ENCODE measurements at regions not wholly inside any gene's neighbourhood (a gene's known extent, or its start where the extent isn't known, plus 50 kb on each side); places are given as distances from the start of the nearest gene placed in this dataset.

- Histone ChIP-seq H3K4me2 (ENCODE audit: insufficient read depth in 1 of 2, low read depth in 2 of 2, low read length in 2 of 2) (no peak overlapping the region), H2BK15ac (ENCODE audit: low read length) (no peak overlapping the region), H2BK120ac (replicated peaks; ENCODE audit: low read depth, low read length) (no peak overlapping the region), H3K4me1 (replicated peaks in 1 of 4; ENCODE audit: control insufficient read depth in 3 of 4, insufficient read depth in 4 of 4, low read length in 3 of 4) (peaks cover 0 to 1% (median 0%) of the 10 kb centered on the region in 4 experiments; a peak in 1 of 7 replicates), H3K18ac (ENCODE audit: extremely low read depth, low read length) (no peak overlapping the region; the same call in 1 of the 2 replicates), H3K36me3 (ENCODE audit: control insufficient read depth in 2 of 4, insufficient read depth in 4 of 4, low read length in 3 of 4) (no peaks in the 10 kb centered on the region), H3K79me1 (ENCODE audit: low read depth, low read length) (no peaks in the 10 kb centered on the region), H2AFZ (ENCODE audit: low read length) (peak overlapping the region; percentile 79; the same call in 1 of the 2 replicates), H2BK20ac (ENCODE audit: low read length) (0 out of 2 replicates have a peak overlapping the region, but pooled peaks have one; percentile 28), H3K23me2 (ENCODE audit: low read depth, low read length) (no peaks in the 10 kb centered on the region), H3K79me2 (ENCODE audit: control insufficient read depth in 1 of 2, insufficient read depth in 2 of 2, low read length in 2 of 2) (no peaks in the 10 kb centered on the region), H4K20me1 (replicated peaks in 1 of 2; ENCODE audit: control insufficient read depth in 1 of 2, insufficient read depth in 2 of 2, low read length in 2 of 2) (no peaks in the 10 kb centered on the region), H2BK12ac (ENCODE audit: low read depth, low read length) (no peak overlapping the region), H4K91ac (replicated peaks; ENCODE audit: insufficient read length, low read length) (no peak overlapping the region), H3K4ac (replicated peaks; ENCODE audit: insufficient read length, low read depth, low read length) (no peak overlapping the region), H2AK5ac (ENCODE audit: low read depth, low read length) (no peak overlapping the region), H3K9me3 (ENCODE audit: insufficient read depth in 2 of 2, low read depth in 1 of 2, low read length in 1 of 2) (no peaks in the 10 kb centered on the region; a peak in 1 of 4 replicates), H4K5ac (ENCODE audit: insufficient read length, low read depth, low read length) (no peak overlapping the region), H3K23ac (ENCODE audit: insufficient read length) (no peak overlapping the region), H3K56ac (replicated peaks; ENCODE audit: insufficient read length, low read depth, low read length) (no peak overlapping the region), H4K8ac (ENCODE audit: extremely low read depth, insufficient read depth, low read length) (no peak overlapping the region), H3K14ac (ENCODE audit: insufficient read length) (no peak overlapping the region), H3K27me3 (replicated peaks in 1 of 4; ENCODE audit: control insufficient read depth in 3 of 4, extremely low read depth in 1 of 4, insufficient read depth in 3 of 4, low read length in 3 of 4) (no peaks in the 10 kb centered on the region), H3K9ac (replicated peaks in 1 of 4; ENCODE audit: extremely low read depth in 1 of 4, low read depth in 3 of 4, low read length in 3 of 4) (no peak overlapping the region), H3K27ac (ENCODE audit: low read depth, low read length) (no peak overlapping the region), H3K4me3 (ENCODE audit: extremely low read depth in 1 of 4, insufficient read depth in 2 of 4, low read depth in 3 of 4, low read length in 4 of 4) (no peak overlapping the region), H2BK5ac (ENCODE audit: low read depth, low read length) (no peak overlapping the region)
- WGBS, 2 experiments (ENCODE audit: extremely low coverage in 1 of 2, insufficient coverage in 1 of 2, insufficient read length in 1 of 2, insufficient replicate concordance in 2 of 2, low coverage in 1 of 2, low lambda C conversion rate in 2 of 2, missing lambda C conversion rate in 1 of 2), result 60% methylated on average over 5 of the region's 6 CpGs; no CpG with 5 or more reads in 1 of the 2 experiments
- DNase-seq (ENCODE audit: low read depth in 1 of 2, low spot score in 2 of 2) (no peak), FAIRE-seq (no peak)
- POLR2A ChIA-PET (ENCODE audit: partially characterized antibody), result no interaction called here
- CTCF ChIA-PET (ENCODE audit: partially characterized antibody), result interaction anchor here (1.1 kb wide), 1 partner anchor 21 kb away, joined by 3 read pairs; no protein-coding TSS in a partner anchor
- TF ChIP-seq ATF3 (IDR thresholded peaks at IDR 0.05; ENCODE audit: insufficient read depth, low read depth, low read length) (no peak), SP2 (IDR thresholded peaks at IDR 0.05; ENCODE audit: low read length) (no peak), TAF7 (optimal IDR thresholded peaks at IDR 0.05; ENCODE audit: borderline replicate concordance, low read depth, low read length) (no peak), SAP30 (IDR thresholded peaks at IDR 0.05; ENCODE audit: insufficient read depth, insufficient replicate concordance, low read length) (no peak), POLR2A (IDR thresholded peaks at IDR 0.05; ENCODE audit: control extremely low read depth in 1 of 2, low read depth in 2 of 2, low read length in 2 of 2) (no peak), TBP (IDR thresholded peaks at IDR 0.05; ENCODE audit: low read depth, low read length) (no peak), CEBPB (IDR thresholded peaks at IDR 0.05; ENCODE audit: low read depth, low read length) (no peak), HDAC6 (IDR thresholded peaks at IDR 0.05; ENCODE audit: low read depth, low read length) (no peak), TCF12 (IDR thresholded peaks at IDR 0.05; ENCODE audit: low read depth, low read length) (no peak), CBX5 (IDR thresholded peaks at IDR 0.05; ENCODE audit: low read depth, low read length) (no peak), SIN3A (conservative IDR thresholded peaks at IDR 0.05 in 1 of 2, IDR thresholded peaks at IDR 0.05 in 1 of 2; ENCODE audit: low read depth in 1 of 2, low read length in 2 of 2) (no peak), YY1 (IDR thresholded peaks at IDR 0.05; ENCODE audit: low read depth, low read length) (no peak), POLR2AphosphoS5 (IDR thresholded peaks at IDR 0.05; ENCODE audit: low read depth, low read length) (no peak), CTBP2 (IDR thresholded peaks at IDR 0.05; ENCODE audit: borderline replicate concordance, insufficient read depth, insufficient read length, low read length) (no peak), KDM1A (IDR thresholded peaks at IDR 0.05; ENCODE audit: borderline replicate concordance, low read length) (no peak)
Observed at GRCh38 chr21:41102281-41102680, 65.7 kb upstream of the BACE2 start.

Data from H1 (cell line).